Hematopoietic multipotent progenitor cell treated with erythropoietin and hydrocortisone succinate and interleukin-3 and kit ligand, for 6 days (in vitro differentiated cells): ENCODE measurements at regions not wholly inside any gene's neighbourhood (a gene's known extent, or its start where the extent isn't known, plus 50 kb on each side); places are given as distances from the start of the nearest gene placed in this dataset.
A peak's percentile ranks its signal among the peaks of the same experiment; 100 is the strongest.
"Not testable (repeated sequence)": the region's sequence is repeated elsewhere in the genome, so short reads cannot be mapped to it uniquely, and the experiment has no call there.

Source experiments
- DNase-seq: peaks from one replicate; pipeline ENCODE4 v3.0.0-alpha.2; 2015

GRCh38 chr1:157367870-157368269 lies 184.4 kb downstream of the FCRL5 start:
- DNase-seq = no peak

DNA sequence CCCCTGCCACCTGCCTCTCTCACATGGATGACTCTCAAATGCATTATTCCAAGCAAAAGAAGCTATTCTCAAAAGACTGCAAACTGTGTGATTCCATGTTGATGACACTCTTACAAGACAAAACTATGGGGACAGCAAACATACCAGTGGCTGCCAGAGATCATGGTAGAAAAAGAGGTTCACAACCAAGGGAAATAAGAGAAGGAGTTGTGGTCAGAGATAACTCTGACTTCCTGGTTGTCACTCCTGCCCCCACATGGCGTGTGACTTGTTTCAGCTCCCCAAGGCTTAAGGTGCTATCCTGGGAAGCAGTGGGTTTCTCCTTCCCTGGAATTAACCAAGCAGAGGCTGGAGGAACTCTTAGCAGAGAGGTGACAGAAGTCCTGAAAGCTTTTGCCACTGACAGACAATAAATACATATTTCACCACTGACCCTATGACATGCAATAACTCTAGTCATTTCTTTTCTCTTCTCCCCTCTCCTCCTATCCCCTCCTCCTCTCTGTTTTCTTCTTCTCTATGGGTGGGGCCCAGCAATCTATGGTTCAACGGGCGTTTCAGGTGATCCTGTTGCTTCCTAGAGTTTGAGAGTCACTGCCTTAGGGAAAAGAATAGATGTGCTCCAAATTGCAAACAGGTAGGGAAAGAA lies 185.1 kb downstream of the FCRL5 start:
- DNase-seq = peak; percentile 68

DNA sequence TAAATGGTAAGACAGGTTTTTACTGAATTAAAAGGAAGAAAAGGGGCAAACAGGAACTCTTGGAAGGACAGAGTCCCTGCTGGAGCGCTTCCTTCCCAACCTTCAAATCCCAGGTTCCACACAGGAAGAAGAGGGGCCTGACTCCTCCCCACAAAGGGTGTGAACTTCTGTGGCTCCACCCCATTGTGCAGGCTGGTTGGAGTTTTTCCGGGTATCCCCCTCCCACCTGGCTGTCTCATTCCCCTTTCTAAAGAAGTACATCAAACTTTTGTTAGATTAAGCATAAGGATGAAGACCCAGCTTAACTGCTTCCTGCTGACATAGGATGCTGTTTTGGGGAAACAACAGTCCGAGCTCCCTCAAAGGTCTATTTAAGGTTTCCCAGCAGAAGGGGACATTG lies 187.7 kb downstream of the FCRL5 start:
- no peak for DNase-seq

DNA sequence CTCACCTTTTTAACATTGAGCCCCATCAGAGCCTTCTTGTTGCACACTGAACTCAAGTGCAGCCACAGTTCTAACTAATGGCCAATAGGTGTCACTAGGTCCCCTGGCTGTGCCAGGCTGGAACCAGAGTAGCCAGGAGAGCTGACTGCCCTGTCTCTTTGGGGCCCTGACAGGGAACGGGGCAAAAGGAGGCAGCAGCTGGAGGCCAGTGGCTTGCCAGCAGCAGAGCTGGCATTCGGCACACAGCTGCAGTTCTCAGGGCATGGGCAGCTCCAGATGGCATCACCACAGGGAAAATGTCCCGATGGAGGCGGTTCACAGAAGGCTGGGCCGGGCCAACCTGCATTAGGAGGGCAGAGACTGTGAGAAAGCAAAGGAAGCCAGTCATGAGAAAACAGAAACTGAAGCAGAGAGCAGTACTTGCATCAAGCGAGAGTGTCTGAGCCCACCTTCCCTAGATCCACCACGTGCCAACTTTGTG lies 188.6 kb downstream of the FCRL5 start:
- peak; percentile 84 for DNase-seq

DNA sequence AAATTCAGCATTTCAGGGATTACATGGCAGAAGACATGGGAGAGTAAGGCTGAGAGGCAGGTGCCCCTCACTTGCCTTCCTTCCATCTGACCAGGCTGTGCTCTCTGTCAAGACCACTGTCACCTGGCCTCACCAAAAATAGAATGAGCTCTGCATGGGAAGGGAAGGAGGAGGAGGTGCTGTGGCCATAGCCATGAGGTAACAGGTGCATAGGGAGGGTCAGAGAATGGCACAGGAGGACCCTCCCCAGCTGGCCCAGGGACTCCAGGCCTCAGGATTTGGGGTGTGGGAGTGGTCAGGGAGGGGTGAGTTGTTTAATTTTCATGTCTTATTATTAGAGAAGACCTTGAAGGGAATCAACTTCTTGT lies 192.3 kb downstream of the FCRL5 start:
- DNase-seq = no peak

- no peak for DNase-seq
Observed at GRCh38 chr1:157359314-157360022, 192.8 kb downstream of the FCRL5 start.

- DNase-seq = no peak
Observed at GRCh38 chr1:157357111-157357510, 195.2 kb downstream of the FCRL5 start.

- no peak for DNase-seq
Observed at GRCh38 chr1:157356601-157357000, 195.7 kb downstream of the FCRL5 start.

GRCh38 chr1:157353546-157353945 lies 198.8 kb downstream of the FCRL5 start:
- no peak for DNase-seq

GRCh38 chr1:157352817-157353408 lies 199.4 kb downstream of the FCRL5 start:
- DNase-seq = no peak

DNA sequence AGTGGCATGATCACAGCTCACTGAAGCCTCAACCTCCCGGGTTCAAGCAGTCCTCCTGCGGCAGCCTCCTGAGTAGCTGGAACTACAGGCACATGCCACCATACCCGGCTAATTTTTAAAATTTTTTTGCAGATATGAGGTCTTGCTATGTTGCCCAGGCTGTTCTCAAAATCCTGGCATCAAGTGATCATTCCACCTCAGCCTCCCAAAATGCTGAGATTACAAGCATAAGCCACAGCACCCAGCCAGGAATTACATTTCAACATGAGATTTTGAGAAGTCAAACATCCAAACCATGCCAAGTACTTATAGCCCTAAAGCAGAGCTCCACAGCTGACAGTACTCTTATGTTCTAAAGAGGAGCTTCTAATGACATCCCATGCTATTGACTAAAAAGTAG lies 200.1 kb downstream of the FCRL5 start:
- no peak for DNase-seq

- DNase-seq = not testable (repeated sequence)
Observed at GRCh38 chr1:157351800-157352199, 200.5 kb downstream of the FCRL5 start.

DNA sequence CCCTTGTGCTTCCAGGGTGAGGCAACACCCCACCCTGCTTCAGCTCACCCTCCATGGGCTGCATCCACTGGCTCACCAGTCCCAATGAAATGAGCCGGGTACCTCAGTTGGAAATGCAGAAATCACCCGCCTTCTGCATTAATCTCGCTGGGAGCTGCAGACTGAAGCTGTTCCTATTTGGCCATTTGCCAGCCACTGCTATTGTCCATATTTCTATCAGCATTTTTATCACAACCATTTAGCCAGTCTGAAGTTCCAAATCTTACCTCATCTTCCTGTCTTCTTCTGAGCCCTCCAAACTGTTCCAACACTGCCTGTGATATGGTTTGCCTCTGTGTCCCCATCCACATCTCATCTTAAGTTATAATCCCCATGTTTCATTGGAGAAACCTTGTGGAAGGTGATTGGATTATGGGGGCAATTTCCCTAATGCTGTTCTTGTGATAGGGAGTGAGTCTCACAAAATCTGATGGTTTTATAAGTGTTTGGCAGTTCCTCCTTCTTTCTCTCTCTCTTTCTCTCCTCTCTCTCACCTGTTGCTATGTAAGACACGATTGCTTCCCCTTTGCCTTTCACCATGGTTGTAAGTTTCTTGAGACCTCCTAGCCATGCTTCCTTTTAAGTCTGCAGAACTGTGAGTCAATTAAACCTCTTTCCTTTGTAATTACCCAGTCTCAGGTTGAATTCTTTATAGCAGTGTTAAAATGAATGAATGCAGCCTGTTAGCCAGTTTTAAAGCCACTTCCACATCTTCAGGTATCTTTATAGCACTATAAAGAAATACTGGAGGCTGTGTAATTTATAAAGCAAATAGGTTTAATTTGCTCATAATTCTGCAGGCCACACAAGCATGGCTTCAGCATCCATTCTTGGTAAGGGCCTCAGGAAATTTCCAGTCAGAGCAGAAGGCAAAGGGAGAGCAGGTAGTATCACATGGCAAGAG lies 203.5 kb downstream of the FCRL5 start:
- peak; percentile 35 for DNase-seq

GRCh38 chr1:157347506-157347905 lies 204.8 kb downstream of the FCRL5 start:
- no peak for DNase-seq

DNA sequence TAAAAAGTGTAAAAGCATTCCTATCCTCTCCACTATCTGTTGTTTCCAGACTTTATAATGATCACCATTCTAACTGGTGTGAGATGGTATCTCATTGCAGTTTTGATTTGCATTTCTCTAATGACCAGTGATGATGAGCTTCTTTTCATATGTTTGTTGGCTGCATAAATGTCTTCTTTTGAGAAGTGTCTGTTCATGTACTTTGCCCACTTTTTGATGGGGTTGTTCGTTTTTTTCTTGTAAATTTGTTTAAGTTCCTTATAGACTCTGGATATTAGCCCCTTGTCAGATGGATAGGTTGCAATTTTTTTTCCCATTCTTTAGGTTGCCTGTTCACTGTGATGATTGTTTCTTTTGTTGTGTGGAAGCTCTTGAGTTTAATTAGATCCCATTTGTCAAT lies 199.6 kb upstream of the ETV3 start:
- DNase-seq = not testable (repeated sequence)

- DNase-seq = no peak
Observed at GRCh38 chr1:157335056-157335455, 196.9 kb upstream of the ETV3 start.

DNA sequence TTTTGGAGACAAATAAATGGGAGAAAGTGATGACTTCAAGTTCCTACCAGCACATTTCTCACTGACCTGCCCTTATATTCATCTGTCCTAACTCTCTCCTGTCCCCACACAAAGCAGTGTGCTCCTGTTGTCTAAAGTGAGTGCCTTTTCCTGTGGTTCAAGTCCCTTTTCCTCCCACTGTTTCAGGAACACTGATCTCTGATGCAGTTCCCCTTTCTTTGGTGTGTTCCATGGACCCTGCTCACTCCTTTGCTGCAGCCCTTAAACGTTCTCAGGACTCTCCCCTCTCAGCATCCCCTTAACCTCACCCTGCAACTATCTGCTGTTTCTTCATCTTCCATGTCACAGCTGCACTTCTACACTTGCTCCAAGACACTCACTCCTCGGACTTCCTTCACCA lies 195.8 kb upstream of the ETV3 start:
- DNase-seq = no peak

- DNase-seq = not testable (repeated sequence)
Observed at GRCh38 chr1:157330177-157330576, 192.0 kb upstream of the ETV3 start.

- DNase-seq = not testable (repeated sequence)
Observed at GRCh38 chr1:157328120-157328519, 189.9 kb upstream of the ETV3 start.

- DNase-seq = no peak
Observed at GRCh38 chr1:157326173-157326859, 188.1 kb upstream of the ETV3 start.

DNA sequence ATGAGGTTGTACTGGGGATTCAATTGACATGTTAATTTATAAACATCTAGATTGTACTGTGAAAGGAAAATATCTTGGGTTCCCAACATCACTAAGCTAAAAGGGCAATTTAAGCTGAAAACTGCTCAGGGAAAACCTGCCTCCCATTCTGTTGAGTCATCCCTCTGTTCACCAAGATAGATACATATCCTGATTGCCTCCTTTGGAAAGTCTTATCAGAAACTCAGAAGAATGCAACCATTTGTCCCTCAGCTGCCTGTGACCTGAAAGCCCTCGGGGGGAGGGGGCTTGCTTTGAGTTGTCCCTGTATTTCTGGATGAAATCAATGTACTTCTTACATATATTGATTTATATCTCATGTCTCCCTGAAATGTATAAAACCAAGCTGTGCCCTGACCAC lies 187.0 kb upstream of the ETV3 start:
- peak; percentile 58 for DNase-seq

GRCh38 chr1:157321972-157322371 lies 183.8 kb upstream of the ETV3 start:
- not testable (repeated sequence) for DNase-seq
